ENCODE measurements at regions not wholly inside any gene's neighbourhood (a gene's known extent, or its start where the extent isn't known, plus 50 kb on each side); places are given as distances from the start of the nearest gene placed in this dataset.

DNA sequence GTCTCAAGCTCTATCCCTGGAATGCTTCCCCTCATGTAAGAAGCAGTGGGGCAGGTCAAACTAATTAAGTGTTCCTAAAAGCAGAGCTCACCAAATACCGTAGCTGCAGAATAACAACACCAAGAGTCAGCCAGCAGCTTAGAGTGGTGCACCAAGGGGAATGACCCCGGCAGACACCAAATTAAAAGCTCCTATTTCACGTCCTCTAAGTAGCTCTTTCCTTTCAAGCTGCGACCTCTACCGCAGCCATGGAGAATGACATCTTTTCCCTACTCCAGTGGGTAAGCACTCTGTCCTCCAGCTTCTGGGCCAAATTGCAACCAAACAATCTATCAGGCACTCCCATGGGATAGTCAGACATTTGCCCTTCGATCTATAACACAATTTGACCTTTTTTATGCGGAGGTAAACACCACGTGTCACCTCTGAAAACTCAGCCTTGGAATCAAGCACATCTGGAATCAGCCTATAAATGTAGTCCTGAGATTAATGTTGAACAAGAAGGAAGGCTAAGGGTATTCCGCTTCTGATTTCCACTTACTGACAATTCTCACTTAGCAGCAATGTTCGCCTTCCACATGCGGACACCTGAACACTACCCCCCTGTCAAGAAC, 67.6 kb upstream of the CDKN3 start:
- DNase-seq (ENCODE audit: low spot score in 2 of 2) = no peak
- intact Hi-C loops (cut with DNase I) = loop anchor here (5.0 kb wide), 1 partner anchor 787 kb away; no protein-coding TSS in a partner anchor

GRCh38 chr14:54330876-54331275, 65.9 kb upstream of the CDKN3 start:
- Histone ChIP-seq H3K4me3 (no peak overlapping the region), H3K27me3 (no peaks in the 10 kb centered on the region), H3K27ac (no peak overlapping the region), H3K4me1 (no peaks in the 10 kb centered on the region), H3K36me3 (no peaks in the 10 kb centered on the region), H3K9me3 (no peaks in the 10 kb centered on the region)
- no peak for TF ChIP-seq CTCF (IDR thresholded peaks at IDR 0.05)
- DNase-seq (ENCODE audit: low spot score in 2 of 2) = no peak
- intact Hi-C loops (cut with DNase I) = no loop called here

More for the DNA sequence above, 67.6 kb upstream of the CDKN3 start:
- H3K9me3 ChIP-seq = no peaks in the 10 kb centered on the region
- peak; percentile 40 to 75 (median 55) for TF ChIP-seq CTCF (IDR thresholded peaks at IDR 0.05)
- no peak overlapping the region for H3K27ac ChIP-seq
- no peaks in the 10 kb centered on the region for H3K4me1 ChIP-seq
- H3K4me3 ChIP-seq = no peak overlapping the region
- no peaks in the 10 kb centered on the region for H3K27me3 ChIP-seq
- H3K36me3 ChIP-seq = no peaks in the 10 kb centered on the region

DNA sequence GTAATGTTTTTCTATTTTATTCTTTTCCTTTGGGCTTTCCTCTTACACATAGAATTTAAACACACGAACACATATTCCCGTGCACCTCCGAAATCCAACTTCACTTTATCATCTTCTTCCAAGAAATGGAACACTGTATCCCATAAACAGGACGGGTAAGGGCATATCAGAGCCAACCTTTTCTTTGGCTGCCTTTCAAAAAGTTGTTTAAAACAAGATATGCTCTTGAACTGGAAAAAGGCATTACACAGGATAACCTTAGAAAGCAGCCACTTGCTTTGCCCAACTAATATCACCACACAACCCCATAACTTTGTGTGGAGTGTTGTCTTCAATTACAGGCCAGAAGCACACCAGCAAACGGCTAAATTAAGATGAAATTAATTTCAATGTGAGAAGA, 65.3 kb upstream of the CDKN3 start:
- H3K36me3 ChIP-seq = no peaks in the 10 kb centered on the region
- no peak for TF ChIP-seq CTCF (IDR thresholded peaks at IDR 0.05)
- no peaks in the 10 kb centered on the region for H3K9me3 ChIP-seq
- no peak overlapping the region for H3K4me3 ChIP-seq
- no peaks in the 10 kb centered on the region for H3K27me3 ChIP-seq
- H3K4me1 ChIP-seq = no peaks in the 10 kb centered on the region
- intact Hi-C loops (cut with DNase I) = no loop called here
- H3K27ac ChIP-seq = no peak overlapping the region
- no peak for DNase-seq (ENCODE audit: low spot score in 2 of 2)

- Histone ChIP-seq H3K36me3 (no peaks in the 10 kb centered on the region), H3K4me1 (no peaks in the 10 kb centered on the region), H3K27me3 (no peaks in the 10 kb centered on the region), H3K27ac (no peak overlapping the region), H3K4me3 (no peak overlapping the region), H3K9me3 (no peaks in the 10 kb centered on the region)
- no peak for DNase-seq (ENCODE audit: low spot score in 2 of 2)
- intact Hi-C loops (cut with DNase I) = no loop called here
- TF ChIP-seq CTCF (IDR thresholded peaks at IDR 0.05) = no peak
These were observed 64.3 kb upstream of the CDKN3 start for GRCh38 chr14:54332490-54332889.

DNA sequence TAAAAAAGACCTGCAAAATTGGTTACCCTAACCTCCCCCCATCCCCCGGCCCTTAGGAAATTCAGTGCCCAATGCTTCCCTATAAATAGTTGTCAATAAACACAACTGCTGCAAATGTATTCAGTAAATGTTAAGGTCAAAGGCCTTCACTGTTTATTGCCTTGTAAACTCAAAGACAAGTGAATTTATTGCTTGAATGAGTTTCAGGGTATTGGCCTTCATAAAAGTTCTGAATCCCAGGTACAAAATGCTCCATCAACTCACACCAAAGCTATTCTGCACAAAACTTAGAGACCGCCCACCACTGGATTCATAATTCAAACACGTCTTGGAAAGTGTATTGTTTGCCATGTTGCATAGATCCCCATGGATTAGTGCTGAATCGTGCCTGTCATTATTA, 63.3 kb upstream of the CDKN3 start:
- Histone ChIP-seq H3K4me3 (no peak overlapping the region), H3K27ac (no peak overlapping the region), H3K4me1 (no peaks in the 10 kb centered on the region), H3K27me3 (no peaks in the 10 kb centered on the region), H3K9me3 (no peaks in the 10 kb centered on the region), H3K36me3 (no peaks in the 10 kb centered on the region)
- DNase-seq (ENCODE audit: low spot score in 2 of 2) = no peak
- no peak for TF ChIP-seq CTCF (IDR thresholded peaks at IDR 0.05)
- intact Hi-C loops (cut with DNase I) = no loop called here
